HepG2 (cell line): ENCODE measurements at regions not wholly inside any gene's neighbourhood (a gene's known extent, or its start where the extent isn't known, plus 50 kb on each side); places are given as distances from the start of the nearest gene placed in this dataset.

Experiments
- ATAC-seq: fragments of 200-7000 bp; cut with Tn5 transposase; 3 replicates; pipeline ENCODE4 v1.9.1; 2020; ENCODE audit warnings: mild to moderate bottlenecking, moderate library complexity
- BruUV-seq: library from RNA; stranded (reverse); fragments of 400-500 nt; replicated peaks from 2 replicates; lab custom pipeline; 2021; lab: Mats Ljungman, UMichigan
- CTCF ChIA-PET: fragments of 300-600 bp; formaldehyde crosslinking; extraction: SDS; loops from one replicate; lab custom pipeline; 2021; ENCODE audit warnings: low total read pairs, inconsistent platforms, low intra/inter-chr PET ratio; lab: Yijun Ruan, JAX
- POLR2A ChIA-PET: fragments of 350-600 bp; sonication (Branson Sonifier 250); formaldehyde crosslinking; loops from one replicate; lab custom pipeline; 2020; ENCODE audit warnings: antibody characterized with exemption, inconsistent platforms; lab: Yijun Ruan, JAX
- DNase-seq: peaks from one replicate; pipeline ENCODE4 v3.0.0-alpha.2; 2015; ENCODE audit warnings: low spot score
- FAIRE-seq: peaks from 3 replicates; lab custom pipeline; 2011; peaks lifted over from hg19 to GRCh38; lab: Jason Lieb, UNC
- H2AFZ ChIP-seq: one replicate; pipeline ENCODE4 v1.6.1; 2011; ENCODE audit warnings: low read length, inconsistent platforms
- H3K27ac ChIP-seq: fragments of 300-600 bp; 3 replicates; pipeline ENCODE4 v1.8.0; 2011; ENCODE audit warnings: mixed run types, mild to moderate bottlenecking, mixed read lengths, low read length, inconsistent platforms; ENCODE audit not compliant: insufficient read depth; ENCODE audit errors: extremely low read length
- H3K27me3 ChIP-seq, 2 experiments: fragments of 200-600 bp in 1 of 2; 2 replicates in 1 of 2; 3 replicates in 1 of 2; pipeline versions ENCODE4 v1.6.0 to v1.8.0; 2011; ENCODE audit warnings: low read length in 2 of 2, mild to moderate bottlenecking in 2 of 2, moderate library complexity in 2 of 2, inconsistent platforms in 1 of 2; ENCODE audit not compliant: insufficient read depth in 2 of 2, control insufficient read depth in 1 of 2
- H3K36me3 ChIP-seq, 2 experiments: fragments of 200-600 bp in 1 of 2; replicated peaks in 1 of 2; 2 replicates in 1 of 2; 3 replicates in 1 of 2; pipeline versions ENCODE4 v1.5.1 to v1.8.0; 2011; ENCODE audit warnings: low read length in 2 of 2, inconsistent platforms in 1 of 2; ENCODE audit not compliant: insufficient read depth in 2 of 2, control insufficient read depth in 1 of 2
- H3K4me1 ChIP-seq: 2 replicates; pipeline ENCODE4 v1.5.1; 2012; ENCODE audit warnings: low read length, inconsistent platforms; ENCODE audit not compliant: insufficient read depth
- H3K4me2 ChIP-seq: 2 replicates; pipeline ENCODE4 v1.6.0; 2011; ENCODE audit warnings: low read depth, low read length, inconsistent platforms
- H3K4me3 ChIP-seq, 3 experiments: fragments of 200-600 bp in 1 of 3; sonication (generic), shearing (Covaris generic) in 1 of 3; replicated peaks in 1 of 3; 2 replicates each; pipeline ENCODE4 v1.5.1; 2011 to 2016; ENCODE audit warnings: low read length in 3 of 3, inconsistent platforms in 2 of 3, low read depth in 2 of 3, mild to moderate bottlenecking in 2 of 3, control low read depth in 1 of 3, mixed read lengths in 1 of 3; ENCODE audit not compliant: insufficient read depth in 1 of 3
- H3K79me2 ChIP-seq: one replicate; pipeline ENCODE4 v1.6.1; 2011; ENCODE audit warnings: low read length, inconsistent platforms; ENCODE audit not compliant: insufficient read depth
- H3K9ac ChIP-seq: 2 replicates; pipeline ENCODE4 v1.6.0; 2011; ENCODE audit warnings: mild to moderate bottlenecking, low read depth, low read length, inconsistent platforms; ENCODE audit not compliant: insufficient read depth
- H3K9me3 ChIP-seq: 2 replicates; pipeline ENCODE4 v1.5.1; 2012; ENCODE audit warnings: mild to moderate bottlenecking, low read length
- H4K20me1 ChIP-seq: 2 replicates; pipeline ENCODE4 v1.6.0; 2011; ENCODE audit warnings: inconsistent platforms, mild to moderate bottlenecking, low read length, moderate library complexity; ENCODE audit not compliant: insufficient read depth
- CCAR2 ChIP-seq: fragments of 200-400 bp; formaldehyde crosslinking; optimal IDR thresholded peaks from 2 replicates; pipeline ENCODE3; 2018; ENCODE audit warnings: low read depth, mild to moderate bottlenecking, low read length, moderate library complexity
- CEBPZ ChIP-seq: IDR thresholded peaks from 2 replicates; pipeline ENCODE4 v1.6.1; 2012; ENCODE audit warnings: low read length, improper control_type of control experiment
- HHEX ChIP-seq: IDR thresholded peaks from 2 replicates; pipeline ENCODE4 v1.6.1; 2016; ENCODE audit warnings: control low read depth
- MBNL3 ChIP-seq: fragments of 250-450 bp; sonication (Bioruptor Pico); conservative IDR thresholded peaks from 2 replicates; pipeline ENCODE4 v1.8.0; 2022; ENCODE audit warnings: mild to moderate bottlenecking, inconsistent platforms
- RARA ChIP-seq: IDR thresholded peaks from 2 replicates; pipeline ENCODE4 v1.6.1; 2016; ENCODE audit warnings: missing genetic modification reagents, missing compliant biosample characterization
- ZFP36L1 ChIP-seq: sonication (generic); formaldehyde crosslinking; IDR thresholded peaks from 2 replicates; pipeline ENCODE4 v1.8.0; 2022; ENCODE audit warnings: mild to moderate bottlenecking, missing genetic modification reagents, moderate library complexity
- ZNF160 ChIP-seq: sonication (generic); formaldehyde crosslinking; IDR thresholded peaks from 2 replicates; pipeline ENCODE4 v1.8.0; 2022; ENCODE audit warnings: mild to moderate bottlenecking, inconsistent platforms, missing genetic modification reagents
- ZNF180 ChIP-seq: sonication (generic); formaldehyde crosslinking; IDR thresholded peaks from 2 replicates; pipeline ENCODE4 v1.4.0; 2020; ENCODE audit warnings: low read depth, missing genetic modification reagents, borderline replicate concordance
- ZNF441 ChIP-seq: sonication (generic); formaldehyde crosslinking; IDR thresholded peaks from 2 replicates; pipeline ENCODE4 v1.7.0; 2021; ENCODE audit warnings: missing genetic modification reagents, borderline replicate concordance
- ZNF639 ChIP-seq: conservative IDR thresholded peaks from 2 replicates; pipeline ENCODE4 v1.6.1; 2018; ENCODE audit warnings: missing genetic modification reagents
- ZNF761 ChIP-seq: sonication (generic); formaldehyde crosslinking; conservative IDR thresholded peaks from 2 replicates; pipeline ENCODE4 v1.4.0; 2020; ENCODE audit warnings: mild to moderate bottlenecking, missing genetic modification reagents
- WGBS: methylation state at CpG from one replicate; pipeline ENCODE4 v1.1.6; 2017; ENCODE audit warnings: low lambda C conversion rate; 5-methylcytosine and 5-hydroxymethylcytosine counted together
- in situ Hi-C: cut with HindIII; loops from 2 replicates; pipeline ENCODE4 v1.10.0; 2017; ENCODE audit warnings: low pct_unique_long_range_greater_than_20kb; ENCODE audit not compliant: extremely low pct_ligation_motif_present
- intact Hi-C: fragments of 100-400 bp; cut with micrococcal nuclease; formaldehyde crosslinking; loops from one replicate; pipeline ENCODE4 v1.10.0; 2022; ENCODE audit not compliant: unreplicated experiment

GRCh38 chr2:52036853-52037252 is 1004.9 kb upstream of the NRXN1 start:
- no peak for TF ChIP-seq ZNF160 (CRISPR knock-in tag)
- Histone ChIP-seq H3K4me1 (no peaks in the 10 kb centered on the region), H3K4me3 (no peak overlapping the region), H3K4me2 (no peak overlapping the region), H3K9me3 (peaks cover 47% of the 10 kb centered on the region), H3K27me3 (no peaks in the 10 kb centered on the region), H3K9ac (no peak overlapping the region), H2AFZ (no peak overlapping the region), H3K79me2 (no peaks in the 10 kb centered on the region), H4K20me1 (no peaks in the 10 kb centered on the region), H3K36me3 (no peaks in the 10 kb centered on the region), H3K27ac (no peak overlapping the region)
- ATAC-seq (no peak), FAIRE-seq (no peak), DNase-seq (no peak)
- WGBS, result 6% methylated on average over 1 of the region's 1 CpG
- in situ Hi-C loops, result no loop called here
- POLR2A ChIA-PET, result no interaction called here
- BruUV-seq, result no TSS peak
- intact Hi-C loops, result no loop called here
- CTCF ChIA-PET, result no interaction called here

- TF ChIP-seq ZNF761, result no peak
- no peak for TF ChIP-seq ZNF639 (CRISPR knock-in tag)
- no peak for TF ChIP-seq ZNF180 (CRISPR knock-in tag)
- no peak for TF ChIP-seq CCAR2
- TF ChIP-seq CEBPZ, result no peak
- TF ChIP-seq ZFP36L1 (CRISPR knock-in tag), result no peak
- no peak for TF ChIP-seq RARA (CRISPR knock-in tag)
- TF ChIP-seq ZNF441, result no peak
- no peak for TF ChIP-seq MBNL3 (CRISPR knock-in tag)
- no peak for TF ChIP-seq HHEX (CRISPR knock-in tag)
- H3K79me2 ChIP-seq, result no peaks in the 10 kb centered on the region
- DNase-seq, result no peak
- no peak for FAIRE-seq
- no peak overlapping the region for H3K27ac ChIP-seq
- H3K4me2 ChIP-seq, result no peak overlapping the region
- no peaks in the 10 kb centered on the region for H3K4me1 ChIP-seq
- intact Hi-C loops, result no loop called here
- H4K20me1 ChIP-seq, result no peaks in the 10 kb centered on the region
- ChIA-PET CTCF (no interaction called here), POLR2A (no interaction called here)
- in situ Hi-C loops, result no loop called here
- H3K9me3 ChIP-seq, result peaks cover 47% of the 10 kb centered on the region
- H3K4me3 ChIP-seq, result no peak overlapping the region
- no peak for ATAC-seq
- no peaks in the 10 kb centered on the region for H3K27me3 ChIP-seq
- BruUV-seq, result no TSS peak
- H2AFZ ChIP-seq, result no peak overlapping the region
- H3K36me3 ChIP-seq, result no peaks in the 10 kb centered on the region
- WGBS, result 88% methylated on average over 1 of the region's 1 CpG
- no peak overlapping the region for H3K9ac ChIP-seq
Measured at GRCh38 chr2:52036024-52036423, 1004.1 kb upstream of the NRXN1 start.
